ENCODE measurements at regions not wholly inside any gene's neighbourhood (a gene's known extent, or its start where the extent isn't known, plus 50 kb on each side); places are given as distances from the start of the nearest gene placed in this dataset.

DNA sequence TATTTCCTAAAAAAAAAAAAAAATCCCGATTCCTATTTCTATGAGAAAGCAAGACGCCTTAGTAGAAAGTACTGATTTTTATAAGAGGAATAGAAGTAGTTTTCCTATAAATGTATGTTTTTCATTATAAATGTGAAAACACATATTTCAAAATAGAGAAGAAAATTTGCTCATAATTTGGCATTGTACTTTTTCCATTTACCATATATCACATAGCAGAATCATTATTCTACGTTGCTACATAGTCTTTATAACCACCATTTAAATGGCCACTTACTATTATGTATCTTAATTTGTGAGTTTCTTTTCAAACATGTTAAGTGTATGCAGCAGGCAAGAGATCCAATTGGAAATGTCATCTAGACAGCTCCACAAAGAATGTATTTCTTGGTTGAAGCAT is 99.0 kb downstream of the CCDC34 start:
- H4K20me1 ChIP-seq (ENCODE audit: insufficient read depth, low read length): no peaks in the 10 kb centered on the region
- H3K9me3 ChIP-seq (ENCODE audit: low read length): no peaks in the 10 kb centered on the region
- no peak for DNase-seq (ENCODE audit: low spot score)
- ChIA-PET CTCF (ENCODE audit: unreplicated experiment) (no interaction called here), POLR2A (no interaction called here)
- H3K36me3 ChIP-seq (ENCODE audit: insufficient read depth, low read length): no peaks in the 10 kb centered on the region
- no peaks in the 10 kb centered on the region for H3K9me2 ChIP-seq (ENCODE audit: insufficient read depth, low read length)
- H3K4me1 ChIP-seq (ENCODE audit: insufficient read depth, low read length, poor library complexity, severe bottlenecking): no peaks in the 10 kb centered on the region
- no peaks in the 10 kb centered on the region for H3K79me2 ChIP-seq (ENCODE audit: insufficient read depth, low read depth, low read length)
- intact Hi-C loops (cut with micrococcal nuclease; ENCODE audit: unreplicated experiment): no loop called here
- no peak overlapping the region for H3K4me2 ChIP-seq (ENCODE audit: low read length)
- no TSS peak for BruUV-seq (replicated peaks)
- no peak overlapping the region for H2AFZ ChIP-seq (ENCODE audit: low read length)
- no peak for TF ChIP-seq CTCF (conservative IDR thresholded peaks at IDR 0.05; ENCODE audit: low read length)
- no peak overlapping the region for H3K27ac ChIP-seq (ENCODE audit: low read depth, low read length, poor library complexity, severe bottlenecking)
- no peak overlapping the region for H3K4me3 ChIP-seq (ENCODE audit: low read depth, low read length, poor library complexity, severe bottlenecking)

GRCh38 chr11:27263046-27263445 is 100.0 kb downstream of the CCDC34 start:
- Histone ChIP-seq H3K4me1 (ENCODE audit: insufficient read depth, low read length, poor library complexity, severe bottlenecking) (no peaks in the 10 kb centered on the region), H3K9me2 (ENCODE audit: insufficient read depth, low read length) (no peaks in the 10 kb centered on the region), H2AFZ (ENCODE audit: low read length) (no peak overlapping the region), H3K4me2 (ENCODE audit: low read length) (no peak overlapping the region), H3K79me2 (ENCODE audit: insufficient read depth, low read depth, low read length) (no peaks in the 10 kb centered on the region), H4K20me1 (ENCODE audit: insufficient read depth, low read length) (no peaks in the 10 kb centered on the region), H3K36me3 (ENCODE audit: insufficient read depth, low read length) (no peaks in the 10 kb centered on the region), H3K9me3 (ENCODE audit: low read length) (no peaks in the 10 kb centered on the region), H3K27ac (ENCODE audit: low read depth, low read length, poor library complexity, severe bottlenecking) (no peak overlapping the region), H3K4me3 (ENCODE audit: low read depth, low read length, poor library complexity, severe bottlenecking) (no peak overlapping the region)
- intact Hi-C loops (cut with micrococcal nuclease; ENCODE audit: unreplicated experiment): no loop called here
- TF ChIP-seq CTCF (conservative IDR thresholded peaks at IDR 0.05; ENCODE audit: low read length): no peak
- no peak for TF ChIP-seq EZH2phosphoT487 (IDR thresholded peaks at IDR 0.05; ENCODE audit: borderline replicate concordance, low read depth, low read length)
- BruUV-seq (replicated peaks): no TSS peak
- DNase-seq (ENCODE audit: low spot score): no peak
- POLR2A ChIA-PET: no interaction called here
- CTCF ChIA-PET (ENCODE audit: unreplicated experiment): no interaction called here

- no peaks in the 10 kb centered on the region for H3K36me3 ChIP-seq (ENCODE audit: insufficient read depth, low read length)
- no peaks in the 10 kb centered on the region for H4K20me1 ChIP-seq (ENCODE audit: insufficient read depth, low read length)
- no peak for TF ChIP-seq EZH2phosphoT487 (IDR thresholded peaks at IDR 0.05; ENCODE audit: borderline replicate concordance, low read depth, low read length)
- no peak for TF ChIP-seq CTCF (conservative IDR thresholded peaks at IDR 0.05; ENCODE audit: low read length)
- H3K4me3 ChIP-seq (ENCODE audit: low read depth, low read length, poor library complexity, severe bottlenecking): no peak overlapping the region
- no peaks in the 10 kb centered on the region for H3K9me2 ChIP-seq (ENCODE audit: insufficient read depth, low read length)
- no peaks in the 10 kb centered on the region for H3K9me3 ChIP-seq (ENCODE audit: low read length)
- BruUV-seq (replicated peaks): no TSS peak
- ChIA-PET CTCF (ENCODE audit: unreplicated experiment) (no interaction called here), POLR2A (no interaction called here)
- intact Hi-C loops (cut with micrococcal nuclease; ENCODE audit: unreplicated experiment): no loop called here
- no peak overlapping the region for H3K27ac ChIP-seq (ENCODE audit: low read depth, low read length, poor library complexity, severe bottlenecking)
- H3K4me1 ChIP-seq (ENCODE audit: insufficient read depth, low read length, poor library complexity, severe bottlenecking): no peaks in the 10 kb centered on the region
- H3K79me2 ChIP-seq (ENCODE audit: insufficient read depth, low read depth, low read length): no peaks in the 10 kb centered on the region
- DNase-seq (ENCODE audit: low spot score): no peak
- H2AFZ ChIP-seq (ENCODE audit: low read length): no peak overlapping the region
- no peak overlapping the region for H3K4me2 ChIP-seq (ENCODE audit: low read length)
Observed at GRCh38 chr11:27255447-27255828, 107.6 kb downstream of the CCDC34 start.

All from OCI-LY7 (cell line).